GM21526 (cell line): ENCODE measurements at regions not wholly inside any gene's neighbourhood (a gene's known extent, or its start where the extent isn't known, plus 50 kb on each side); places are given as distances from the start of the nearest gene placed in this dataset.

Experiments used
- ATAC-seq: cut with Tn5 transposase; IDR thresholded peaks from one replicate; pipeline ENCODE4 v1.9.1; 2021; ENCODE audit warnings: moderate library complexity; ENCODE audit not compliant: unreplicated experiment, low FRiP score

DNA sequence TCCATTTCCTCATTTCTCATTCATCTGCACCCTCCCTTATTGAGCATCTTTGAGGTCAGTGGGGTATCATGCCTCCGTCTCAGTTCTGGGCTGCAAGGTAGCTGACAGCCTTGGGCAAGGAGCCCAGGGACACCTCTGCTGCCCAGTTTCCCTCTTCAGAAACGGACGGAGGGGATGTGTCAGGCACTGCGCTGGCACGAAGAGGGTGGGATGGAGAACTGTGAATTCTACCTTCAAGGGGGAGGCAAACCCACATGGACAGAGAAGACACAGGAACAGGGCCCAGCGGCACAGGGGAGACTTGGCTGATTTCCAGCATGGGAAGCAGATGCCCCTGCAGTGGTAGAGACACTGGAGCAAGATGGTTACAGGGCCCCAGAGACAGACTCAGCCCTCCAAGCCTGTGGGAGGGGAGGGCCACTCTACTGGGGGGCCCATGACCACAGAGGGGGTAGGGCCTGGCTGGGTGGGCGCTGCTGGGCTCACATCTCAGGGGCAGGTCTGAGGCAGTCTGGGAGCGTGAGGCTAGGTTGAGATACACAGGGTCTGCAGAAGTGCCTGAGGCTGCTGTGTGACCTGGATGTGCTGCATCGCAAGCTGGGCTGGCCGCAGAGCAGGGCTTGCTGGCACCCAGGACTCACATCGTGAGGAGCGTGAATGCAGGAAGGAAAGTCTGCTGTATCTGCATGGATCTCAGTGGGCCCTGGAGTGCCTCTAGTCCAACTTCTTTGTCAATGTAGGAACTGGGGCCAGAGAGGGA, 92.3 kb downstream of the HS1BP3 start:
- no peak for ATAC-seq

GRCh38 chr2:20559277-20559676, 91.6 kb downstream of the HS1BP3 start:
- no peak for ATAC-seq

- ATAC-seq: no peak
Measured at GRCh38 chr2:20560011-20560410, 90.9 kb downstream of the HS1BP3 start.

GRCh38 chr2:20560891-20561636, 89.8 kb downstream of the HS1BP3 start:
- no peak for ATAC-seq

DNA sequence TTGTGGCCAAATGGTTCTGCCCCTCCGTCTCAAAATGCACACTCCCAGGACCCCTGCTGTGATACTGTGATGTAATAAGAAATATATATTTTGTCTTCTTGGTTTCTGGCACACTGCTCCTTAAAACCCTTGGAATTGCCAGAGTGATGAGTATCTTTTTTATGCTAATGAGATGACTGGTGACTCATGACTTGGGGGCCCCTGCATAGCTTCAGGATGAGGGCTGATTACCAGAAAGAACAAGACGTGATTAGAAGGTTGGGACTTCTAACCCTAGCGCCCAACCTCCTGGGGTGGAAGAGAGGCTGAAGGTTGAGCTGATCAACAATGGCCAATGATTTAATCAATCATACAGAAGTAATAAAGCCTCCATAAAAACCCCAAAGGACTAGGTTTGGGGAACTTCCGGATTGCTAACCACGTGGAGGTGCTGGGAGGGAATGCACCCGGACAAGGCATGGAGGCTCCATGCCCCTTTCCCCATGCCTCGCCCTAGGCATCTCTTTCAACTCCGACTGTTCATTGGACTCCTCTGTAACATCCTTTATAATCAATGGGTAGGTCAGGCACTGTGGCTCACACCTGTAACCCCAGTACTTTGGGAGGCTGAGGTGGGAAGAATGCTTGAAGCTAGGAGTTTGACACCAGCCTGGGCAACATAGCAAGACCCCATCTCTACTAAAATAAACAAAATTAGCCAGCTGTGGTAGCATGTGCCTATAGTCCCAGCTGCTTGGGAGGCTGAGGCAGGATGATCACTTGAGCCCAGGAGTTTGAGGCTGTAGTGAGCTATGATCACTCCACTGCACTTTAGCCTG, 89.1 kb downstream of the HS1BP3 start:
- ATAC-seq: no peak

DNA sequence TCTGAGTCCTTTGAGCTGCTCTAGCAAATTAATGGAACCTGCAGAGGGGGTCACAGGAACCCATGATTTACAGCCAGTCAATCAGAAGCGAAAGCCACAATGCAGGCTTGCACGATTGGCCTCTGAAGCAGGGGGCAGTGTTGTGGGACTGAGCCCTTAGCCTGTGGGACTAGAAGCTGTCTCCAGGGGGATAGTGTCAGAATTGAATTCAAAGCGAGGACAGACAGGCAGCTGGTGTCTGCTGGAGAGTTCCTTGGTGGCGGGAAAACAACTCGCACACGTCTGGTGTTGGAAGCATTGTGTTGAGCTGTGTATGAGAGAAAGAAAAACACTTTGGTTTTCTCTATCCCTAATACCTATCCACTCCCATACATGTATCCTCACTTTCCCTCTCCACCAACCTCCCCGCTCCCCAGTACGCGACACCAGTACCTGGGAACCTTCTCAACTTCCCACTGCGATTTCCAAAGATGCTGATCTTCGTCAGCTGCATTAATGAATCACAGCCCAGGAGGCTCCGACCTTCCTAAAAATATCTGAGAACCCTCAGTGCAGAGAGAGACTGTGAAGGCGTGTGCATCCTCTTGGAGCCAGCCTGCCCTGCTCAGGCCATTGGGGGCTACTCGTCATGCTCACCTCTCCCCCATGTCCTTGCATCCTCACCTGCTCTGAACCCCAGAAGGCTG, 88.2 kb downstream of the HS1BP3 start:
- ATAC-seq: no peak

- no peak for ATAC-seq
Measured at GRCh38 chr2:20563251-20563650, 87.6 kb downstream of the HS1BP3 start.

GRCh38 chr2:20563833-20564232, 87.1 kb downstream of the HS1BP3 start:
- no peak for ATAC-seq

GRCh38 chr2:20565101-20565622, 85.7 kb downstream of the HS1BP3 start:
- ATAC-seq: no peak

- no peak for ATAC-seq
Measured at GRCh38 chr2:20565623-20566236, 85.2 kb downstream of the HS1BP3 start.

DNA sequence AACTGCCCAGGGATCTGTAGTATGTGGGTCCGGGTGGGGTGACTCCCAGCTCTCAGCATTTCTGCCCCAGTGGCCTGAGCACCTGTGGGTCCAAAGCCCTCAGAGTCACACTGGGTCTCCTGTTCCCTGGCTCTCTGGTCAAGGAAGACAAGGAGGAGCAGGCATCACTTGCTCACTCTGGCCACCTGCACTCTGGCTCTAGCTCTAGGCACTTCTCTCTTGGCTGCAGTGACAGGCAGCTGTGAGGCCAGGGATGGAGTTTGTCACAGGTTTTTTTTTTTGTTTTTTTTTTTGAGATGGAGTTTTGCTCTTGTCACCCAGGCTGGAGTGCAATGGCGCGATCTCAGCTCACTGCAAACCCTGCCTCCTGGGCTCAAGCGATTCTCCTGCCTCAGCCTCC, 84.6 kb downstream of the HS1BP3 start:
- no peak for ATAC-seq

GRCh38 chr2:20567159-20567925, 83.6 kb downstream of the HS1BP3 start:
- ATAC-seq: no peak
